Stomach (tissue), 8 donors: ENCODE measurements at regions not wholly inside any gene's neighbourhood (a gene's known extent, or its start where the extent isn't known, plus 50 kb on each side); places are given as distances from the start of the nearest gene placed in this dataset.

Source experiments
- DNase-seq, 2 donors: peaks; one replicate each; pipeline versions ENCODE4 v3.0.0 to v3.0.0-alpha.2; 2013 to 2019
- H3K27ac ChIP-seq, 5 donors: fragments of 200-600 bp in 4 of 5; sonication (generic) in 4 of 5; one replicate each; pipeline ENCODE4 v1.5.1; 2013 to 2019; ENCODE audit warnings: mild to moderate bottlenecking in 1 of 5, moderate library complexity in 1 of 5
- H3K27me3 ChIP-seq, 3 donors: fragments of 200-600 bp; sonication (generic); one replicate each; pipeline ENCODE4 v1.5.1; 2017 to 2019; ENCODE audit warnings: mixed run types in 1 of 3
- H3K36me3 ChIP-seq, 4 donors: fragments of 200-600 bp; sonication (generic); 1 replicate in 3 of 4; 2 replicates in 1 of 4; pipeline ENCODE4 v1.5.1; 2016 to 2019
- H3K4me1 ChIP-seq, 4 donors: fragments of 200-600 bp; sonication (generic); one replicate each; pipeline ENCODE4 v1.5.1; 2016 to 2019
- H3K4me3 ChIP-seq, 4 donors: fragments of 200-600 bp; sonication (generic) in 3 of 4; one replicate each; pipeline ENCODE4 v1.5.1; 2016 to 2019; ENCODE audit warnings: mild to moderate bottlenecking in 1 of 4
- H3K9me3 ChIP-seq, 4 donors: fragments of 200-600 bp; sonication (generic); one replicate each; pipeline ENCODE4 v1.5.1; 2016 to 2019
- EP300 ChIP-seq: sonication (generic); formaldehyde crosslinking; IDR thresholded peaks from one replicate; pipeline ENCODE4 v1.6.1; 2017; ENCODE audit warnings: antibody characterized with exemption
- POLR2A ChIP-seq, 4 donors: fragments of 450-650 bp; IDR thresholded peaks; one replicate each; pipeline ENCODE4 v1.6.1; 2016; ENCODE audit warnings: antibody characterized with exemption in 4 of 4, control low read depth in 2 of 4, mild to moderate bottlenecking in 1 of 4, moderate library complexity in 1 of 4
- POLR2AphosphoS5 ChIP-seq, 3 donors: sonication (generic); formaldehyde crosslinking; IDR thresholded peaks; one replicate each; pipeline ENCODE4 v1.6.1; 2016; ENCODE audit warnings: antibody characterized with exemption in 3 of 3
- WGBS, 5 donors: extraction: QIAGEN DNeasy Blood & Tissue Kit in 3 of 5; methylation state at CpG; one replicate each; pipeline versions ENCODE4 v1.1.5 to v1.1.7; 2013 to 2018; 5-methylcytosine and 5-hydroxymethylcytosine counted together
- intact Hi-C: fragments of 100-400 bp; cut with DNase I; formaldehyde crosslinking; loops from one replicate; pipeline ENCODE4 v1.15.1; 2023; ENCODE audit warnings: low total_unique reads
- TF ChIP-seq, protein P1 (sequence below), 7 experiments: fragments of 450-650 bp in 4 of 7; fragments of 200-600 bp in 3 of 7; sonication (generic) in 3 of 7; IDR thresholded peaks; one replicate each; pipeline ENCODE4 v1.5.1; 2016 to 2019; ENCODE audit warnings: antibody characterized with exemption in 7 of 7, control low read depth in 2 of 7, mild to moderate bottlenecking in 1 of 7
- donor health status: healthy with polysubstance abuse.
- donor health status: Bipolar disorder and iron deficiency.
- donor health status: healthy.

DNA sequence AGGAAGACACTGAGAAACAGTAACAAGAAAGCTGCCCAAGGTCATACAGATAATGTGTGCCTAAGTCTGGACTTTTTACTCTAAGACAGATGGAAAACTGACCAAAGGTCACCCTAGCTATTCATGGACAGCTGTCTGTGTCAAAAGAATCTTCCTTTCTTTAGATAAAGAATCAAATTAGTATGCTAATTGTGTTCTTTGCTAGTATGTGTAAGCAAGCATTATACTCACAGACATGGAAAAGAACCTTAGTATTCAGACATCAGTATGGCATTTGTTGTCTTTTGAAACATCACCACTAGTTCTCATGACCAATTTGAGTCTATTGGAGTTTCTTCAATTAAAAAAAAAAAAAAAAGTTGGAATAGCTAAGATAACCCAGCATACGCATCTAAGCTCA lies 91.8 kb upstream of the SOX2 start:
- intact Hi-C loops: no loop called here
- no peak for DNase-seq
- no peaks in the 10 kb centered on the region for H3K9me3 ChIP-seq
- 85 to 98% (median 94%) methylated on average over 1 of the region's 1 CpG for WGBS, 5 donors
- no peak overlapping the region for H3K4me3 ChIP-seq
- no peaks in the 10 kb centered on the region for H3K36me3 ChIP-seq
- no peaks in the 10 kb centered on the region for H3K4me1 ChIP-seq
- H3K27ac ChIP-seq: no peak overlapping the region
- H3K27me3 ChIP-seq: no peaks in the 10 kb centered on the region
- TF ChIP-seq, protein P1, sequence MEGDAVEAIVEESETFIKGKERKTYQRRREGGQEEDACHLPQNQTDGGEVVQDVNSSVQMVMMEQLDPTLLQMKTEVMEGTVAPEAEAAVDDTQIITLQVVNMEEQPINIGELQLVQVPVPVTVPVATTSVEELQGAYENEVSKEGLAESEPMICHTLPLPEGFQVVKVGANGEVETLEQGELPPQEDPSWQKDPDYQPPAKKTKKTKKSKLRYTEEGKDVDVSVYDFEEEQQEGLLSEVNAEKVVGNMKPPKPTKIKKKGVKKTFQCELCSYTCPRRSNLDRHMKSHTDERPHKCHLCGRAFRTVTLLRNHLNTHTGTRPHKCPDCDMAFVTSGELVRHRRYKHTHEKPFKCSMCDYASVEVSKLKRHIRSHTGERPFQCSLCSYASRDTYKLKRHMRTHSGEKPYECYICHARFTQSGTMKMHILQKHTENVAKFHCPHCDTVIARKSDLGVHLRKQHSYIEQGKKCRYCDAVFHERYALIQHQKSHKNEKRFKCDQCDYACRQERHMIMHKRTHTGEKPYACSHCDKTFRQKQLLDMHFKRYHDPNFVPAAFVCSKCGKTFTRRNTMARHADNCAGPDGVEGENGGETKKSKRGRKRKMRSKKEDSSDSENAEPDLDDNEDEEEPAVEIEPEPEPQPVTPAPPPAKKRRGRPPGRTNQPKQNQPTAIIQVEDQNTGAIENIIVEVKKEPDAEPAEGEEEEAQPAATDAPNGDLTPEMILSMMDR (IDR thresholded peaks at IDR 0.05): no peak
- TF ChIP-seq POLR2AphosphoS5 (IDR thresholded peaks at IDR 0.05) (no peak), POLR2A (IDR thresholded peaks at IDR 0.05) (no peak), EP300 (no peak)

DNA sequence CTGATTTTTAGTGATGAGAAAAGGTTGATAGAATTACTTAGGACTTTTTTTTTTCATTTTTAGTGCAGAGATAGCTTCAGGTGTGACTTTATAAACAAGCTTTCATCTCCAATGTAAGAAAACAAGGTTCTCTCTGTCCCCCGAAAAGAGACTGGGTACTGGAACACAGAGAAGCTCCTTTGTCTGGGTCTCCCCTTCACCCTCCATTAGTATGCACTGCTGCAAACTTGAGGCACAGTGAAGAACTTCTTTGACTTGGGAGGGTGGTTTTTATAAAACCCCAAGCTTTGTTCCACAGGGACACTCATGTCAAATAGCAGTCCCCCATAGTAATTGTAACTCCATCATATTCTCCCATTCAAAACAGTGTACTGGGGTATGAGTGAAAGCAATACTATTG lies 93.5 kb upstream of the SOX2 start:
- no peak for DNase-seq
- whole genome bisulfite sequencing, 5 donors: 83 to 92% (median 89%) methylated on average over 1 of the region's 1 CpG
- H3K27me3 ChIP-seq: no peaks in the 10 kb centered on the region
- intact Hi-C loops: no loop called here
- H3K4me3 ChIP-seq: no peak overlapping the region
- H3K27ac ChIP-seq: no peak overlapping the region
- no peaks in the 10 kb centered on the region for H3K4me1 ChIP-seq
- no peaks in the 10 kb centered on the region for H3K9me3 ChIP-seq
- H3K36me3 ChIP-seq: no peaks in the 10 kb centered on the region
- TF ChIP-seq POLR2A (IDR thresholded peaks at IDR 0.05) (no peak), POLR2AphosphoS5 (IDR thresholded peaks at IDR 0.05) (no peak), EP300 (no peak)
- TF ChIP-seq, protein P1 (IDR thresholded peaks at IDR 0.05): no peak

DNA sequence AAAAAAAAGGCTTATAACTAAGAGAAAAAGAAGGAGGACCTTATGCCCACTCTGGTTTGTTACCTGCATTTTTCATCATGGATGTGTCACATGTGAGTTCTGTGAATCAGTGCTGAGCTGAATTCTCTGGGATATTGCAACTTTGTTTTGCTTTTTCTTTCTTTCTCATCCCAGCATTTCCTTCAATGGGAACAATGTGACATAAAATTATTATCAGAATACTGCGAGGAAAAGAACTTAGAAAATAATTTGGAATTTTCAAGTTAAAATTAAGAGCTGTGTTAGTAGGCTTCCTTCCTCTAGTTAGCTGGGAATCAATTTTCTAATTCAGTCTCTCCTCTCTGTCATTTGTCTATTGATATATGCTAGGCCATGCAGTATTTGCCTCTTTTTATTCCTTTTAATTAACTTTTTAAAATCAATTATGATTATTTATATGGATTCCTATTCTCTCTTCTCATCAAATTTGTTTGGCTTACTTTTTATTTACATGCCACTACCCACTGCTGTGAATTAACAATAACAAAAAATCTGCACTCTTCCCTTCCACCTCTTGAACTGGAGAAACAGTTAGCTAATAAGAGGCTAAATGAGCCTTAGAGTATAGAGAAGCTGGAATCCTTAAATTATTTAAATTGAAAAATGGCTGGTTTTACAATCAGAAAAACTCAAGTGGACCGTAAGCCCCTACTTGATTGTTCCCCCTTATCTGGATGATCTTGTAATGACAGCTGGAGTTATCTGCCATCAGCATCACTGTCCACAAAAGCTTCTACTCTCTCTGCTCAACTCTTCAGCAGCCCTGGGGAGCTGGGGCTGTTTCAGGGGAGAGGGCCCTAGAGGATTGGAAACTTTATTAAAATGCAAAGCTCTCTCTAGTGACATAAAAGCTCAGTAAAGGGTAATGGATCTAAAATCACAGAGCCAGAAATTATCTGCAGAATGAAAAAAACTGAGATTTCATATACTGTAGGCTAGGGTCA lies 95.3 kb upstream of the SOX2 start:
- no peak for DNase-seq
- intact Hi-C loops: no loop called here
- no peaks in the 10 kb centered on the region for H3K9me3 ChIP-seq
- H3K27me3 ChIP-seq: no peaks in the 10 kb centered on the region
- H3K4me3 ChIP-seq: no peak overlapping the region
- TF ChIP-seq, protein P1 (IDR thresholded peaks at IDR 0.05): no peak
- no peak for TF ChIP-seq EP300
- TF ChIP-seq POLR2A (IDR thresholded peaks at IDR 0.05): no peak
- no peak for TF ChIP-seq POLR2AphosphoS5 (IDR thresholded peaks at IDR 0.05)
- no peaks in the 10 kb centered on the region for H3K4me1 ChIP-seq
- 82 to 93% (median 88%) methylated on average over 2 of the region's 2 CpGs for WGBS, 5 donors
- H3K27ac ChIP-seq: no peak overlapping the region
- no peaks in the 10 kb centered on the region for H3K36me3 ChIP-seq

DNA sequence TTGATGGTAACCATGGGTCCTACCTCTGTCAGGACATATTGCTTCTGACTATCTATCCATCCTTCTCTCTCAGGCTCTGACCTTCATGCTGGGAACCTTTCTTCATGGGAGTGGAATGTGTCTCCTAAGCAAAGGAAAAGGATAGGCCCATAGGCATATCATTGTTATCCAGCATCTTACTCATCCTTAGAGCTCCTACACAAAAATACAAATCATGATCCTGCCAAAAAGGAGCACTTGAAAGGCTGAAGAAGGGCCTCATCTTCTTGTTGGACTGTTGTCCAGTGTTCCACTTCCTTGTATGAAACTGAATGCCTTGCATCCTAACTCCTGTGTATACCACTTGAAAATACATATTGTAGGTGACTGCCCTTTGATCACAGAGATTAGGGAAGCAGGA lies 96.1 kb upstream of the SOX2 start:
- Histone ChIP-seq H3K9me3 (no peaks in the 10 kb centered on the region), H3K4me3 (no peak overlapping the region), H3K27ac (no peak overlapping the region), H3K4me1 (no peaks in the 10 kb centered on the region), H3K36me3 (no peaks in the 10 kb centered on the region), H3K27me3 (no peaks in the 10 kb centered on the region)
- DNase-seq: no peak
- TF ChIP-seq EP300 (no peak), POLR2A (IDR thresholded peaks at IDR 0.05) (no peak), POLR2AphosphoS5 (IDR thresholded peaks at IDR 0.05) (no peak)
- TF ChIP-seq, protein P1 (IDR thresholded peaks at IDR 0.05): no peak
- intact Hi-C loops: no loop called here
